NCI-H2107 (cell line): ENCODE measurements at regions not wholly inside any gene's neighbourhood (a gene's known extent, or its start where the extent isn't known, plus 50 kb on each side); places are given as distances from the start of the nearest gene placed in this dataset.

Experiments
- DNase-seq: peaks from one replicate; lab custom pipeline; 2025; lab: John Stamatoyannopoulos, UW

DNA sequence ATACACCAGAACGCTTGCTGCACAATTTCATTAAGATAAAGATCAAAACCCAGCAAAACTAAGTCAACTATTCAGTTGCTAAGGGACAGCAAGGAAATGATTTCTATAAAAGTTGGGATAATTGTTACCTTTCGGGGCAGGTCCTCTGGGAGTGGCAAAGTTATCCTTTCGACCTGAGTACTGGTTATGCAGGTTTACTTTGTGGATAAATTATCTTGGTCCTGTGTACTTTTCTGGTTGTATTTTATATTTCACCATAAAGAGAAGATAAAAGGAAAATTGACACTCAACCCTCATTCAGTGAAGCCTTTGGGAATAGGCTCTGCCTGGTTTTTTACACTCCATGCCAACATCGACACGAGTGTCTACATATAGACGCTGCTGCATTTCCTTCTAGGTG lies 146.5 kb downstream of the SYK start:
- no peak for DNase-seq

GRCh38 chr9:90950600-90950999 lies 149.0 kb downstream of the SYK start:
- no peak for DNase-seq

GRCh38 chr9:90953200-90953599 lies 151.6 kb downstream of the SYK start:
- no peak for DNase-seq

- no peak for DNase-seq
These were observed 152.2 kb downstream of the SYK start for GRCh38 chr9:90953805-90954204.

- no peak for DNase-seq
These were observed 154.6 kb downstream of the SYK start for GRCh38 chr9:90956026-90956810.

DNA sequence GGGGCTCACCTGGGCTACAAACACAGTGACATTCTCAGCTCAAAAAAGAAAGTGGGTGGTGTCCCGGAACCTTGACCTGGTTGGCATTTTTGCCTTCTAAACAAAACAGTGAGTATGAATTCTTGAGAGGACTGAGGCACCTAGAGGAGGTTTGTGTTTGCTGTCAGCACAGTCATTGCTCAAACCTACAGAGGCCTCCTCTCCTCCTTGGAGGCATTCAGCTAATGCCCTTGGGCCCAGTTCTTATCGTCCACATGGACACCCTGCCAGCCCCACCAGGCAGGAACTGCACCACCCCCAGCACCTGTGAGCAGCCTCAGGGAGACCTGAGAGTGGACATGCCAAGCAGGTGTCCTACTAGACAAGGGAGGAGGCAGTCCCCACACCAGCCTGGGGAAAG lies 156.7 kb downstream of the SYK start:
- DNase-seq: no peak

DNA sequence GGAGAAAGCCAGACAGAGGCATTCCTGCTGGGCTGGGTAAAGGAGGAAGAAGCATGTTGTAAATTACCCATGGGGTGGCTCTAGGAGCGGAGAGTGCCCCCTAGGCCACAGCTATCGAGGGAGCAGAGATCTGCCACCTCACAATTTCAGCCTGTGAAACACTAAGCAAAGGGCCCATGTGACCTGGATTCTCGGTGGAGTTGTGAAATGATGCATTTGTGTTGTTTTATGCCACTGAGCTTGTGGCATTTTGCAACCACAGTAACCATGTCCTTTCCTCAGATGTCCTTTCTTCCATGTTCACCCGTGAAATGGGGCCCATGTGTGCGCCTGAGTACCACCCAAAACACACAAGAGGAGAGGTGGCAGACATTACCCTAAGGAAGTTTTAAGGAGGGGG lies 159.3 kb downstream of the SYK start:
- no peak for DNase-seq

- peak; percentile 22 for DNase-seq
These were observed 159.8 kb downstream of the SYK start for GRCh38 chr9:90961375-90961774.

- DNase-seq: no peak
These were observed 162.7 kb downstream of the SYK start for GRCh38 chr9:90964101-90965020.

DNA sequence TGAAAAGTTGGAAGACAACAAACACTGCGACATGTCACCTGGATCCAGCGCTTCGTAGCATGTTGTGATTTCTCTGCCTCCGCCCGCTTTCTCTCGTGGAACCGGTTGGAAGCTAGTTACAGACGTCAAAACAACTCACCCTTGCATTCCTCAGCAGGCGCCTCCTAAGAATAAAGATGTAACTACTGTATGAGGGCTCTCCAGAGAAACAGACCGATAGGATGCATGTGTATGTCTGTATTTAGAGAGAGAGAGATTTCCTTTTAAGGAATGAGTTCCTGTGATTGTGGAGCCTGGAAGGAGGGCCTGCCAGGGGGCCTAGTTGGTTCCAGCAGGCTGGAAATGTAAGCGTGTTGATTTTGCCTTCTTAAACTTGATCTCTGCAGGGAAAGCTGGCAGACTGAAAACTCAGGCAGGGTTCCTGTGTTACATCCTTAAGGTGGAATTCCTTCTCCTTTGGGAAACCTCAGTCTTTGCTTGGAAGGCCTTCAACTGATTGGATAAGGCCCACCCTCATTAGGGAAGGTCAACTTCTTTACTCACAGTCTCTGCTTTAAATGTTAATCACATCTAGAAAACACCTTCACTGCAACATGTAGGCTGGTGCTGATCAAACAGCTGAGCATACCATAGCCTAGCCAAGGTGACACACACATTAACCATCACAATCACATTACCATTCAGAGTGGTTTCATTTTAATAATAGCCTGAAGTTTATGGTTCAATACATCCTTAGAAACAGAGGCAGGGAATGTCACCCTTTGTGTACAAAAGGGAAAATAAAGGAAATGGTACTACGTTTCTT lies 163.8 kb downstream of the SYK start:
- DNase-seq: no peak

DNA sequence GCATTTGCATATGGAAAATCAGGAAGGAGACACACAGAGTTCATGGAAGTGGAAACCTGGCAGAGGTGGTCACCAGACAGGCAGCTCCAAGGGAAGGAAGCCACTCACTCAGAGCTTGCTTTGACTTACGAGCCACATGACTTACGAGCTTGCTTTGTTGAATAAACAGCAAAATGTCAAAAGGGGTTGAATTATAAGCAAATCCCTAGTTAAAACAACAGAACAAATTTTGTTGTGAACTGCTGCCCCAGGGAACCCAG lies 164.3 kb downstream of the SYK start:
- DNase-seq: no peak

- DNase-seq: no peak
These were observed 165.0 kb downstream of the SYK start for GRCh38 chr9:90966480-90967144.

- no peak for DNase-seq
These were observed 165.5 kb downstream of the SYK start for GRCh38 chr9:90967145-90967538.

DNA sequence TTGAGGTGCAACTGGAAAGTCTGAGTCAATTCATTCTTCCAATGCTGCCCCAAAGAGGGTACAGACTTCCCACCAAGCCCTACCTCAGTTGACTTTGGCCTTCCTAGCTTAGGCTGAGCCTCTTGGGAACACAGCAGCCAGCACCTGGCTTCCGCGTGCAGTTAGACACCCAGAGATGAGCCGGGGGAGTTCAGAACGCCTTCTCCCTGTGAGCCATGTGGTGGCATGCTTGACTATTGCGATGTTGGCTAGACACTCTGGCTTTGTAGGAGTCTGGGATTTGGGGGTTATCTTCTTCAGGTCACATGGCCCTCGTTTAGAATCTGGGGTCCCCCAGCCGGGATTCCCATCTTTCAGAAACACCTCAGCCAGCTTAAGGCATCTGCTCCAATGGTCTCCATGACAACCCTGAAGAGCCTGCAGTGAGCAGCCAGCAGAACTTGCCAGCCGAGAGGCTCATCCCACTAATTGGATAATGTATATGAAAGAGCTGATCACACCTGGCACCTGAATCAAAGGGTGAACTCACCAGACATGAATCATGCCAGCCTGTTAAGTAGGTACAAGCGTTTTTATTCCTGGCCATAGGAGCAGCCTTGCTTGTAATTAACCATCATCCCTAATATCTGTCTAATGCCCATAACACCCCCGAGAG lies 167.5 kb downstream of the SYK start:
- DNase-seq: no peak

DNA sequence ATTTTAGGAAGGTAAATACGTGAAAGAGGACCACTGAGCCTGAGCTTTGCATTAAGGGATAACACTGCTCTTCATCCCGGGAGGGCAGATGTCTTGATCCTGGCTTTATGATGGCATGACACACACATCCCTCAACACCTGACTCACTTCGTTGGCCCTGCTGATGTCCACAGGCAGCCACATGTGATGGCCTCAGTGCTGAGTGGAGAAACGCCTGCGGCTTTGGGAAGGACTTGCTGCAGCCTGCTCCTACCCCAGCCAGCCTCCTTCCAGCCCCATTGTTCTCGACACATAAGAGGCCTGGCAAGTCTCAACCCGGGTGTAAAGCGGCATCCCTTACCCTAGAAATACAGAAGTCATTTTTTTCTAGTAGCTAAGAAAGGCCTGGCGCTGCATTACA lies 169.0 kb downstream of the SYK start:
- no peak for DNase-seq

- DNase-seq: no peak
These were observed 170.4 kb downstream of the SYK start for GRCh38 chr9:90972057-90972456.

- DNase-seq: no peak
These were observed 172.4 kb downstream of the SYK start for GRCh38 chr9:90974016-90974415.

GRCh38 chr9:90974643-90975245 lies 173.1 kb downstream of the SYK start:
- no peak for DNase-seq

DNA sequence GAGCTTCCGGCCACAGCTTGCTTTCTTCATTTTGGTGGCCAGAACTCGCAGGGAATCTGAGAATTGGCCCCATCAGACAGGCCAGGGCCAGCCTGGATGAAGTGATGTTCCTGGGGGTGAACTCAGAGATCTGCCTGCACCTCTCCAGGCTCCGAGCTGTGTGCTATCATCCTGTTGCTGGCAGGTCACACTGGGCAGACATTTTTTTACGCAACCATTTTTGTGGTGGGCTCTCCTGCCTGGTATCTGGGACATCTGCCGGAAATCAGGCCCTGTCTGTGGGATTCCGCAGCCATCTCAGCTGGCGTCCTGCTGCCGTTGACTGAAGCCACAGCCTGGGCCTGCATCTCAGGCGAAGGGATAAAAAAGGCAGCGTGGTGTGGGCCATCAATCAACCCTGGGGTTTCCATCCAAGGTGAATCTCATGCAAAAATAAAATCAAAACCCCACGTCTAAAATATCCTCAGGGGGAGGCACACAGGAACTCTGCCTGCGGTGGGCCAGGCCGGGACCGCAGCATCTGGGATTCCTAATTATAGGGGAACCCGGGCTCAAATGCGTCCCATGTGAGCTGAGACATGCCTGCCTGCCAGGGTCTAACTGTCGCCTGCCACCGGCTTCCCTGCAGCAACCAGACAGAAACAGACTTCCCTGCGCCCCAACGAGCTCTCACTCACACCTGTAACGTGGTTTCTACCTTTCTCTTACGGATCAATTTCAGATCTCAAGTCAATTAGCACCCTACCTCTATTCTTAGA lies 174.3 kb downstream of the SYK start:
- no peak for DNase-seq

- DNase-seq: no peak
These were observed 177.5 kb downstream of the SYK start for GRCh38 chr9:90979138-90979551.
